Kidney capillary endothelial cell (primary cell): ENCODE measurements at regions not wholly inside any gene's neighbourhood (a gene's known extent, or its start where the extent isn't known, plus 50 kb on each side); places are given as distances from the start of the nearest gene placed in this dataset.
"Not testable (repeated sequence)": the region's sequence is repeated elsewhere in the genome, so short reads cannot be mapped to it uniquely, and the experiment has no call there.

Source experiments
- DNase-seq: peaks from one replicate; pipeline ENCODE4 v3.0.0-alpha.2; 2018; ENCODE audit warnings: low spot score

DNA sequence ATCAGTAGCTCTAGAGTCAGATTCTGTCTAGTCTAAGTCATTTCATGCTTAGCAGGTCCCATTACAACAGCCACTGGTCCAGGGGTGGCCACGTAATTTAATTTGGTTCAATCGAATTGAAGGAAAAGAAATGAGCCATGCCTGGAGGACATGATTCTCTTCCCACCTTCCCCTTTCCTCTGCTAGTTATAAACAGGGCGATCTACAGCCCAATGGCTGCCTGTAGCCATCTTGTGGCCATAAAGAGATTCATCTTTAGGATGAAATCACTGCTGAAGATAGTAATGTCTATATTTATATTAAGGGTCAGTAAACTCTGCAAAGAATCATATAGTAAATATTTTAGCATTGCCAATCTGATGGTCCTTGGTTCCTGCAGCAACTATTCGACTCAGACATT, 107.4 kb downstream of the SPDYE17 start:
- DNase-seq = not testable (repeated sequence)

DNA sequence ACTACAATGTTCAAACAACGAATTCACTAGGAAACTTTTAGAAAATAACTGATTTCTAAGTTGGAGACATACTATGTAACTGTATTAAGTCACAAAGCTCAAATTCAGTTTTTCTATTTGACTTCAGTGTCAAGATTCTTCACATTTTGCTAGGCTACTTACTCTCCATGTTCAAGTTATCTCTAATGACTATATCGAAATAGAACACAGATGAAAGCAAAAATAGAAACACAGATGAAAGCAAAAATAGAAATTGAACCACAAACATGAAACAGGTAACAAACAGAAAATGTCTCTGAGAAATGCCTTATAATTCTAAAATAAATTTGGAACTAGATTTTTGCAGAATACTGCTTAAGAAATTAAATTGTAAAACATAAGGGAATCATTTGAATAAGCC, 113.5 kb downstream of the SPDYE17 start:
- not testable (repeated sequence) for DNase-seq

GRCh38 chr7:76914361-76914760, 117.8 kb downstream of the SPDYE17 start:
- DNase-seq = not testable (repeated sequence)

GRCh38 chr7:76912011-76912814, 119.9 kb downstream of the SPDYE17 start:
- not testable (repeated sequence) for DNase-seq

DNA sequence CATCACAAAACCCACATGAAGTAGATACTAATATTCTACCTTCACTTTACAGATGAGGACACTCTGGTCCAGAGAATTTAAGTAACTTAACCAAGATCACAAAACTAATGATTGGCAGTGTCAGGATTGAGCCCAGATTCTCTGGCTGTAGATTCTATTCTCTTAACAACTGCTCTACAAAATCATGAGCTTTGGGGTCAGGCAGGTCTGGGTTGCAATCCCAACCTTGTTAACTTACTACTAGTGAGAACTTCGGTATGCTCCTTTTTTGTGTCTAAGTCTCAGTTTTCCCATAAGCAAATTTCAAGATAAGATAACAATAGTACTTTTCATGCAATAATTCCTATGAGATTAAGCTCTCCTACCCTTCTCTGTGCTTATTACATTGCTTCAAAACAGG, 127.5 kb downstream of the SPDYE17 start:
- DNase-seq = not testable (repeated sequence)

GRCh38 chr7:76901944-76902710, 130.0 kb downstream of the SPDYE17 start:
- not testable (repeated sequence) for DNase-seq

DNA sequence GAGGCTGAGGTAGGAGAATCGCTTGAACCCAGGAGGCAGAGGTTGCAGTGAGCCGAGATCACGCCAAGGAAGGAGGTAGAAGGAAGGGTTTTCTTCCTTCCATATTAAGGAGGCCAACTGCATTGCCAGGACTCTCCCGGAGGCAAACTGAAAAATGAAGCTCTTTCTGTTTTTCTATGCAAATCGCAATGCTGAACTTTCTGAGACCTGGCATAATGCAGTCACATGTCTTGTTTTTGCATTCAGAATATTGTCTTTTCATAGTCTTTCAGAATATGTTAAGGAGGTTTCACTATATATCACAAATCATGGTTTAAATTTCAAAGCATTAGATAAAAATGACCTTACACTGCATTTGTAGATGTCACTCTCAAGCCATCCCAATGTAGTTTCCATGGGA, 133.4 kb downstream of the SPDYE17 start:
- DNase-seq = not testable (repeated sequence)

DNA sequence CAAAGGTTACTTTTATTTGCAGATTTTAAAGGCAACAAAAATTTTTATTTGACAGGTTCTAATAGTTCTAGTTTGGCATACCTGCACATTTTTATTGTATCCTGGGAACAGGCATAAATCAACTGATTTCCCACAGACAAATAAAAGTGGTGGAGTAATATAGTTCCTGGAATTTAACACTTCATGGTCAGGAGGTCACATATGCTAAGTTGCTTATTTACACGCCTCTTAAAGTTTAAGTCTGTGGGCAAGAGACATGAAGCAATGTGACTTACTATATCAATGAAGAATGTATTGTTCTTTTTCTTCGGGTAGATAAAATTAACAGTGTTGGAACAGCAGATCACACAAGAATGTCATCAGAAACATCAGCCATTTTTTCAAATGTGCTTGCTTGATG, 135.2 kb downstream of the SPDYE17 start:
- DNase-seq = not testable (repeated sequence)

- not testable (repeated sequence) for DNase-seq
These were observed 136.5 kb downstream of the SPDYE17 start for GRCh38 chr7:76895696-76896095.

DNA sequence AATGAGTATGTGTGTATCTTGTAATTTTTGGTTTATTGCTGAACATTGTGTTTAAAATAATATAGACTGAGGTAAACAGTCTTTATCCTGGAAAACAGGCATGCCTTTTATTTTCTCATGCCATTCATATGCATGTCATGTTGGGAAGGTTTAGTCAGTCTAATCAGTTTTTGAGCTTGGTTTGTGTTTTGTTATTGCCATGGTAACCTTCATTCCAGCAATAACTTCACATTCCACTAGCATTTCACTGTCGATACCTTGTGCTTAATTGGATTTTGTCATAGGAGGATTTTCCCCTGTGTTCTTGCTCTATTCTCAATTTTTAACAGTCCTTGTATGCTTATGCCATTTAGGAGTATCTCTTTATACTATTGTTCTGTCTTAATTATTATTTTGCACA, 140.4 kb downstream of the SPDYE17 start:
- not testable (repeated sequence) for DNase-seq

DNA sequence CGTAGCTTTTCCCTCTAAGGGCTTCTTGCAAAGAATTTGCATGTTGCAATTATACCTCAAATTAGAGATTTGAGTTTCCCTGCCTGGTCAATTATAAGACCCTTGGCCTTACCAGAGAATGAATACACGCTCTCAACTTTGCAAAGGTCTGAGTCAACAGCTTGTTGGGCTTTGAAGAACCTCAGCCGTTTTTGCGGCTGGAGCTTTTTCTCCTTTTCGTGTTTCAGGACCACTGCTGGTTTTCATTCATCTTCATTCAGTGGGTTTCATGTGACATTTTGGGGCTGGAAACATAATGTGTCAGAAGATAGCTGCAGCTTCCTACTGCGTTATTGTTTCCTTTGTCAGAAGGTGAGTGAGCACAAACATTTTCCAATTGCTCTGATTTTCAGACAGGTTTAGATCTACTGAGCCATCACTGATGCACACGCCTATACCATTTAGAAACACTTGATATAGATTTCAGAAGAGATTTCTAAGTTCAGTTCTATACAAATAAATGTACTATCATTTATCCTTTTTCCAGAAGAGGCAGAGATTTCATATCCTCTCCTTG, 152.3 kb downstream of the SPDYE17 start:
- not testable (repeated sequence) for DNase-seq

- DNase-seq = not testable (repeated sequence)
These were observed 156.4 kb downstream of the SPDYE17 start for GRCh38 chr7:76875760-76876159.

DNA sequence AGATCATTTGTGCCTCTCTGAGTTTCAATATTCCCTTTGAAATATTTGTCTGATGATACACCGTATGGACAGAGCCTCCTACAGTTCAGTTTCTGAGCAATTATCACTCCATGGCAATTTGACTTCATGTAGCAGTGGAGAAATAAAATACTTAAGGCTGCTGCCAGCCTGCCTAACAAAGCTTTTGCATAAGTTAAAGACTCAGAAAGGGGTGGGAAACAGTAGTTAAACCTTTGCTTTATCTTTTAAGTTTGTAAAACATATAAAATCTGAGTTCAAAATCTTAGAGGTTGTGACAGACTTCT, 161.7 kb downstream of the SPDYE17 start:
- DNase-seq = not testable (repeated sequence)

DNA sequence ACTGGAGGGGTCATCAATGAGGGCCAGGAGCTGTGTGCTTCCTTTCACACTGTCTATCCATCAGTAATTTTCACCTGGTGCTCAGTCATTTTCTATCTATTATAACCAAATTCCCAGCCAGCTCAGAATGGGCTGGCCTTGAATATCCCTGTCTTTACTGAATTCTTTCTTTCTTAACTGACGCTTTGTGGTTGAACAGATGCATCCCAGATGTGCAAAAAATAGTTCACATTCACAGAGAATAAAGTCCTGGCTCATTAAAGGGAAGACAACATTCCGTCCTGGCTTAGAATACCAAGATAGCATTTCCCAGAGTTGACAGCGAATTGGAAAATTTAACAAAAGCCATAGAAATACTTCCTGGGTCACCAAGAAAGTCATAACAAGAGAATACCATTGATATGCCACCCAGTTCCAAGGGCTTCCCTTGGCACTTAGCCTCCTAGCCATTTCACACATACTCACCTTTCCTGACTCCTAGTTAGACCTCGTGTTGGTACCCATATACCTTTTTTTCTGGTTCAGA, 164.7 kb downstream of the SPDYE17 start:
- not testable (repeated sequence) for DNase-seq

- DNase-seq = not testable (repeated sequence)
These were observed 168.9 kb downstream of the SPDYE17 start for GRCh38 chr7:76863150-76863773.

DNA sequence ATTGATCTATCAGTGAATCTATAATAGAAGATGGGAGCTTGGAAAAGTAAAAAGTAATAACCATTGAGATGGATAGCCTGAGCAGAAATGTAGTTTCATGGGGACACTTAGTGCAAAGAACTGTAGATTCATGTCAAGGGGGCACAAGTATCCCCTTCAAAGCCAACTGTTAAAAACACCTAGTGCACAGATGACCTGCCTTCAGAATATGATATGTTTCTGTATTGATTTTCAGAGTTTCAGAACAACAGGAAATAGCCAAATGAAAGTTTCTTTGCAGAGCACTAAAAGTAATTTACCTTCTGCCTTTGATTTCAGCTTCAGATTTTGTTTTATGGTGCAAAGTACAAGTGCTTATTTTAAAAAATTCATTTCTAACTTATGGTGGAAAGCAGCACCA, 169.9 kb downstream of the SPDYE17 start:
- DNase-seq = not testable (repeated sequence)

GRCh38 chr7:76859933-76860332, 172.2 kb downstream of the SPDYE17 start:
- not testable (repeated sequence) for DNase-seq

GRCh38 chr7:76854631-76855030, 177.5 kb downstream of the SPDYE17 start:
- not testable (repeated sequence) for DNase-seq

- DNase-seq = not testable (repeated sequence)
These were observed 179.2 kb downstream of the SPDYE17 start for GRCh38 chr7:76852787-76853584.

GRCh38 chr7:76852362-76852761, 179.8 kb downstream of the SPDYE17 start:
- DNase-seq = not testable (repeated sequence)

- not testable (repeated sequence) for DNase-seq
These were observed 180.5 kb downstream of the SPDYE17 start for GRCh38 chr7:76851617-76852016.
